Stimulated activated CD8-positive, alpha-beta memory T cell treated with anti-CD3 and anti-CD28 coated beads, Interleukin-2, amount 100 ng/mL, for 48 hours (primary cell): ENCODE measurements at regions not wholly inside any gene's neighbourhood (a gene's known extent, or its start where the extent isn't known, plus 50 kb on each side); places are given as distances from the start of the nearest gene placed in this dataset.

Experiments used
- DNase-seq, 2 donors: peaks; one replicate each; pipeline ENCODE4 v3.0.0-alpha.2; 2020; ENCODE audit warnings: low read depth in 2 of 2

DNA sequence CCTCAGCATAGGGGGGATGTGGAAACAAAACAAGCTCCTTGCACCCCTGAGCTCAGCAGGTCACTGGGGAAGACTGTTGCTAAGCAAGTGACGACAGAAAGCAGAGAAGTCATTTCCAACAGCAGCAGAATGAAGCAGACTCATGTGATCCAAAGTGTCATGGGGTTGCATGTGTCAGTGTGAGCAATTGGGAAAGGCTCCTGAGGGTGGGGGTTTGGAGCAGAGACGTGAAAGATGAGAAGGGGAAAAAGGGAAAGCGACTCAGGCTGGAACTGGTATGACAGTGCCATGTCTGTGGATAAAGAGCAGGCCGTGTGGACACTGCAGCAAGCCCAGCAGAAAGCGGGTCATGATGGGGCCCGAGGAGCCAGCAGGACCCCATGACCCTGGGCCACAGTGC, 363.9 kb downstream of the PREX1 start:
- DNase-seq: no peak

DNA sequence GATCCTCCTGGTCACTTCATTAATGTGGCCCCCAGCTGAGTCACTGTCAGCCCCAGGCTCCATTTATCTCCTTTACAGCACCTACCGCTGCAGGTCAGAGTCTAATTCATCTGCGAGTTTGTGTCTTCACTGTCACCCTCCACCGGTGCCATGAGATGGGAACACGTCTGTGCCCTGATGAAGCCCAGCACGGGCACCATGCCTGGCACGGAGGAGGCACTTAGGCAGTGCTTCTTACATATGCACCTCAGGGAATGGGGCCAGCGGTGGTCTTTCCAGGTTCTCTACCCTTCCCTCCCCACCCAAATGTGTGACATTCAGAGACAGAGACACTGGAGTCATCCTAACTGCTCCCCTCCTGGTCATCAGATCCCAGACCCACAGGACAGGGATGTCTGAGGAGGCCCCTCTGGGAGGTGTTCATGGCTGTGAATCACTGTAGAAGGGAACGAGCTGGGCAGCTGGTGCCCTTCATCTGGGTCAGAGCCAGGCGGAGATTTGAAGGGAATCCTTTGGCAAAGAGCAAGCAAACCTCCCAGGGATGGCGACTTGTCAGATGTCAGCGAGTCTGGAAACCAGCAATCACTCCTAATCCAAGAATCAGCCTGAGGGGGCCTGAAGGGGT, 364.6 kb downstream of the PREX1 start:
- no peak for DNase-seq

DNA sequence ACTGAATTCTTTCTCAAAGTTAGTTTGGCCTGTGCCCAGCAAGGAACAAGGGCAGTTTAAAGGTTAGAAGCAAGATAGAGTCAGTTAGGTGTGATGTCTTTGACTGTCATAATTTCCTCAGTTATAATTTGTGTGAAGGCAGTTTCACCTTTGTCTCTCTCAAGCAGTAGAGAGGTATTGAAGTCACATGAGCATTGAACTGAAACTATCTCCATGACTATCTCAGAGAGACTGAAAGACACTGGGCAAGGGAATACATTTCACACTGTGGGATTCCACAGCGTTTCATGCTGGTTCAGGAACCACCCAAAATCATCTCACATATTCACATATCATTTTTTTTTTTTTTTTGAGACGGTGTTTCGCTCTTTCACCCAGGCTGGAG, 366.1 kb downstream of the PREX1 start:
- no peak for DNase-seq

DNA sequence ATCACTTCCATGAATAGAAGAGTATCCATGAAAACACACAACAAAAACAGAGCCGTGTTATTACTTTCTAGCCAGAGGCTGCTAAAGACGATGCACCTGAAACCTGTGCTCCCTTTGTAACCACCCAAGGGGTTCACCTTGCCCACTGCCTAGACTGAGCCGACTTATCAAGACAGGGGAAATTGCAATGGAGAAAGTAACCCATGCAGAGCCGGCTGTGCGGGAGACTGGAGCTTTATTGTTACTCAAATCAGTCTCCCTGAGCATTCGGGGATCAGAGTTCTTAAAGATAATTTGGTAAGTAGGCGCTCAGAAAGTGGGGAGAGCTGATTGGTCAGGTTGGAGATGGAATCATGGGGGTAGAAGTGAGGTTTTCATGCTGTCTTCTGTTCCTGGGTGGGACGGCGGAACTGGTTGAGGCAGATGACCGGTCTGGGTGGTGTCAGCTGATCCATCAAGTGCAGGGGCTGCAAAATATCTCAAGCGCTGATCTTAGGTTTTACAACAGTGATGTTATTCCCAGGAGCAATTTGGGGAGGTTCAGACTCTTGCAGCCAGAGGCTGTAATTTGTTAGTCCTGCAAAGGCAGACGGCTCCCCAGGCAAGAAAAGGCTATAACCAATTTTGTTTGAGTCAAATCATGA, 366.6 kb downstream of the PREX1 start:
- DNase-seq: no peak

DNA sequence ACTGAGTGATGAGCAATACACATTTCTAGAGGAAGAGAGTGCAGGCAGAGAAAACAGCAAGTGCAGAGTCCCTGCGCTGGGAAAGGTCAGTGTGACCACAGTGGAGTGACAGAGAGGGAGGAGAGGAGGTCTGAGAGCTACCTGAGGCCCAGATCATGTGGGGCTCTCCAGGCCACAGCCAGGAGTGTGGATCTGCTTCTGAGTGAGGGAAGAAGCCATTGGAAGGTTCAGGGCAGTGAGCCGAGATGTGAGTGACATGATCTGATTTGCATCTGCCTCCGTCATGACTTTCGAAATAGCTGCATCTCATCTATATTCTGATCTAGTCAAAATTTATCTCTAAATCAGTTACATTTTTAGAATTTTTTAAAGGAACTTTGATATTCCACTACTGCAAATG, 367.1 kb downstream of the PREX1 start:
- no peak for DNase-seq

DNA sequence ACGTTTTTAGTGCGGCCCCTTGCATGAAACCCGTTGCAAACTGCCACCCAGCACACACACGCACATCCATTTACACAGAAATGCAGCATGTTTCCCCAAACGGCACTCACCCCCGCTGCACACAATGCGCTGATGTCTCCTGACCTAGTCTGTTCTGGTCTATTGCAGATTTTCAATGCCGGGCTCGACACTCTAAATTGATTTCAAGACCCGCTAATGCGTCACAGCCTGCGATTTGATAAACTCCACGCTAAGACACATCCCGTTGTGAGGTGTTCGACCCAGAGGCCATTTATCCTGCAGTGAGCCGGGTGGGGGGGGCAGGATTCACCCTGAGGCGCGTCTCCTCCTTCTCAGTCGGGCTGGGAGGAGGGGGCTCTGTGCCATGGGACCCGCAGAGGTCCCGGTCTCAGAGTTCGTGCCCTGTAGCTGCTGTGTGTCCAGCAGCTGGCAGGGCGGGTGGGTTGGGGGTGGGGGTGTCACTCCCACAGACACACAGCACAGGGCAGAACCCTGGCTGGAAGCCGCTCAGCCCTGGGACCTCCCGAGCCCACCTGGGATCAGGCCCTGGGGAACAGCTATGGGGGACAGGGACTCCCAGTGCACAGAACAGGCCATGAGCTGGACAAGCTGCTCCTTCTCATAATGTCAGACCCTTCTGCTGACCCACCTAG, 367.9 kb downstream of the PREX1 start:
- no peak for DNase-seq

DNA sequence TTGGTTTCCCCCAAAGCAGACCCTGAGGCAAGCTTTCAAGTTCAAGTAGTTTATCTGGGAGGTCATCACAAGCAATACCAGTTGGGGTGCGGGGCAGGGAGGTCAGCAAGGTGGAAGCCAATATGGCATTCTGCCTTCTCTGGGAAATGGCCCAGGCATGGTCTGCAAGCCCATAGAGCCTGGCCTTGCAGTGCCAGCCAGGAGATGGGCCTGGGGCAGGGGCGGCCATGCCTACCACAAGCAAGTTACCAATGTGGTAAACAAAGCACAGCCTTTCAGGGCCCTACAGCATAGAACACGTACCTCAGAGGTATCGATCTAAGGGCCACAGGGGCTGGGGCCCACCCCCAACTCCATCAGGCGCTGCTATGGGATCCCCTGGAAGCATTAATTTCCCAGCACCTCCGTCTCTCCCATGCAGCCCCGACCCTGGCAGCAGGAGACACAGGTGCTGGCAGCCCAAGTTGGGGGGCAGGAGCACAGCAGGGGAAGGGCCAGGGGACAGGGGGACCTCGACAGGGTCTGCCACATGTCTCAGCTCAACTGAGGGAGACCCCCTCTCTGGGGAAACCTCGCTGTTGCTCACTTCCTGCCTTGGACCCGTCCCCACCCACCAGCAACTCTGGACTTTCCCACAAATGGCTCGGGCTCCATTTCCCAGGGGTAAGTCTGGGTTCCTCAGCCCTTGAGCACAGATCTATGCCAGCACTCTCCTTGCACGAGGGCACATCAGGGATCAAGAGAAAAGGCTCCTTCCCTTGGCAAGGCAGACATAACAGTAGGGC, 369.0 kb downstream of the PREX1 start:
- no peak for DNase-seq

DNA sequence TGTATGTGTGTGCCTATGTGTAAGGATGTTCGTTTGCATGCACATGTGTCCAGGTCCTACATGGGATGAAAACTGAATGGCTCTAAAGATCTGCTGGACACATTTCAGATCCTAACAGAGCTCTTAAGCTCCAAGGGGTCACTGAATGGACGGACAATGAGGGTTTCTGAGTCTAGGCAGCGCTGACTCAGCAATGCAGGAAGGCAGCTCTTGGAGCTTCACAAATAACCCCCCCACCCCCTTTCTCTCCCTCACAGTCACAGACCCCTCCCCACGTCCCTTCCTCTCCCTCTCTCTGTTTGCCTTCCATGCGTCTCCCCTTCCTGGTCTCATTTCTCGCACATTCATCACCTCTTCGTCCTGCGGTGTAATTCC, 369.8 kb downstream of the PREX1 start:
- DNase-seq: no peak

DNA sequence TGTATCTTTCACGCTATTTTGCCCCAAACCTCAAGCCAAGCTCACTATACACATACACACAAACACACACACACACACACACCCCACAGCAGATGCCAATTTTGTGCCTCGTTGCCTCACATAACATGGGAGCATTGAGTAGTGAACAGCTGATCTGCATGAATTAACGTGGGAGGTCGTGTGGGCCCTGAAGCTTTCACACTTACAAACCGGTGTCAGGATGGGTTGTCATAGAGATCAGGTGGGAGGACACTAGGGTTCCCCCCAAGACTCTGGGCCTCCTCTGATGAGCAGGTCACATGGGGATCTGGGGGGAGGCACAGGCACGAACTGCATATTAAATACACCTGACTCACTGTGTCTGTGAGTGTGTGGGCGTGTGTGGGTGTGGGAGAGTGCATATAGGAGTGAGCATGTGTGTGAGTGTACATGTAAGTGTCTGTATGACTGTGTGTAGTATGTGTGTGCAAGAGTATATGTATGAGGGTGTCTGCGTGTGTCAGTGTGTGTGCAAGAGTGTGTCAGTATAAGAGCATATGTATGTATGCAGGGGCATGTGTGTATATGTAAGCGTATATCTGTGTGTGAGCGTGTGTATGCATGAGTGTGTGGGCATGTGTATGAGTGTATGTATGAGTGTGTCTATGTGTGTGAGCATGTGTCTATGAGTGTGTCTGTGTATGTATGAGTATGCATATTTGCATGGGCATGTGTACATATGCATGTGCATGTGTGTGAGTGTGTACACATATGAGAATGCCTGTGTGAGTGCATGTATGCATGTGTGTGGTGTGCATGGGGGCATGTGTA, 370.4 kb downstream of the PREX1 start:
- DNase-seq: no peak

DNA sequence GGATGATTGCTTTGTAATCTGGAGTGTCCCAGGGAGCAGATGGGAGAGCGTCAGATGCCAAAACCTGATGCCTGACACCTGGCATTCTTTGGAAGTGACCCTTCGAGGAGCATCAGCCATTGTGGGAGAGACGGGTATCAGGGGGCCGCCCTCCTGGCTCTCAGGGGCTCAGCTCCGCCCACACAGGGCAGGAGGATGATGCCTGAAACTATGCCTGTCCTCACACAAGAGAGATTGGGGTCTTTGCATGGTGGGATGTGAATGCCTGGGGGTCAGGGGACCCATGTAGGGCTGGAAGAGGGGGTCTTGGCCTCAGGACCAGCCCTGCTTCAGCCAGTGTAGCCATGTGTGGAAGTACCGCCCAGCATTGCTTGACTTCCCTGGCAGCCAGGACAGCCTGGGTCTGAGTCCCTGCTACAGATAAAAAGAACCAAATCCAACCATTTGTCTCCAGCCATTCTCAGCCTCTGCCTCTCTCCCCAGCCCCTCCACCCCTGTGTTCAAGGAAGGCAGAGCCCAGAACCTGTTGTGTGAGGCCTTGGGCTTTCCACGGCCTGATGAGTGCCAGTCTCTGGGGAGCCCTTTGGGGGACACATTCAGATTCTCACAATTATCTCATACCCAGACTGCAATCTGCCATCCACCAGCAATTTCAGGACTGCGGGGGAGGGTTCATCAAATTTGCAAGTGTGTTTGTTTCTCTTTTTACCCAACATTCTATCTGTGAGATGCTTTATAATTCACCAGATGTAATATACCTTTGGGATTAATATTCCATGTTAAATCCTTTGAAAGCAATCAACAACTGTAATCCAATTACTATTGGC, 371.2 kb downstream of the PREX1 start:
- no peak for DNase-seq

DNA sequence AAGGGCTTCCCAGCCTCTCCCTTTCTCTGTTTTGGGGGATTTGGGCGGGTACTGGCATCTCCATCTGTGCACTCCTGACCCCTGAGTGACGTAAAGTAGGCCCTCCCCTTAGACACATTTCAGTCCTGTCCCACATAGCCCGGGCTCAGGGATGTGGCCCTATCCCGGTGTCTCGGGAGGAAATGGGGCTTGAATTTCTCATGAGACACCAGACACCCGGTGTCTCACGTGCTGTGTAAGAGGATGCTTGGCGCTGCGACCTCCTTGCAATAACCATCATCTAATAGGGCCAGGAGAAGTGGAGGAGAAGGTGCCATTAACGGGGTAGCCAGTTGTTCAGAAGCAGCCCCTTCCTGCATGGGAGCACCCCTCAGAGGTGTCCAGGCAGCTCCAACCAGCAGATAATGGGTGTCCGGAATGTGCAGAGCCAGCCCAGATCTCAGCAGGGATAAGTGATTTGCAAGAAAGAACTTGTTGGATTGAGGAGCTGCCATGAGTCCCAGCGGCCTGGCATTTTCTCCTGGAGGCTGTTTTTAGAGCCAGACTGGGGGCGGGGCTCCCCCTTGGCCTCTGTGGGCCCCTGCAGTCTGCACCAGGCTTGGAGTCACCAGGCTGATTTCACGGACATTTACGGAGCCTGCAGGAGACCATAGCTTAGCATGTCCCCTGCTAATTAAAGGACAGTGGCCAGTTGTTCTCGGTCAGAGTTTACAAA, 372.0 kb downstream of the PREX1 start:
- DNase-seq: no peak

DNA sequence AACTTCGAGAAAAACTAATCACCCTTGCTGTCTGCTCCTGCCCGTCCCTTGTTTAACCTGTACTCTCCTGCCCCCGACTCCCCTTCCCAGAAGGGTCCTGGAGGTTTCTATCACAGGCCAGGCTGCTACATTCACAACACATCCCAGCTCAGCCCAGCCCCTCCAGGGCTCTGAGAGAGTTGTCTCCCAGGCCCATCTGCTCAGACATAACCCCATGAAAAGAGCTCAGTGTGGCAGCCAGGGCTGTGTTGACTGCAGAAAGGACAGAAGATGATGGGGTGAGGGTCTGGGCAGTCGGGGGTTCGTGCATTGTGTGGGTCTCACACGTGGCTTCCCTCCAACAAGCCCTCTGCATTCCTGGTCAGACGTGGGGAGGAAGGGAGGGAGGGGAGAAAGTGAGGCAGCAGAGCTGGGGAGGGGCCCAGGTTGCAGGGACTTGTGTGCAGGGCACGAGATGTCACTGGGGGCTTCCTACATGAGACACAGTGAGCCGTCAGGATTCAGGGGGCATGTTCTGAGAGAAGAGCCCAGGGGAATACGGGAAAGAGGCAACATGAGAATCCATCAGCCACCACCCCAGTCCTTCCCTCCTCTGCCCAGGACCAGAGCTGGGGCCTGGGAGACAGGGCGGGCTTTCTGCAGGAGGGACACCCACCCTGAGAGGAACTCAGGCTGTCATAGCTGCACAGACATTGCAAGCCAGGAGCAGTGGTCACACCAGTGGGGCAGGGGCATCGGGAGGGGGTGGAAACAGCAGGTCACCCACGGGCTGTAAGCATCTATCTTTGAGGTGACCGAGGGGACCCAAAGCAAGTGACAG, 372.9 kb downstream of the PREX1 start:
- DNase-seq: no peak

DNA sequence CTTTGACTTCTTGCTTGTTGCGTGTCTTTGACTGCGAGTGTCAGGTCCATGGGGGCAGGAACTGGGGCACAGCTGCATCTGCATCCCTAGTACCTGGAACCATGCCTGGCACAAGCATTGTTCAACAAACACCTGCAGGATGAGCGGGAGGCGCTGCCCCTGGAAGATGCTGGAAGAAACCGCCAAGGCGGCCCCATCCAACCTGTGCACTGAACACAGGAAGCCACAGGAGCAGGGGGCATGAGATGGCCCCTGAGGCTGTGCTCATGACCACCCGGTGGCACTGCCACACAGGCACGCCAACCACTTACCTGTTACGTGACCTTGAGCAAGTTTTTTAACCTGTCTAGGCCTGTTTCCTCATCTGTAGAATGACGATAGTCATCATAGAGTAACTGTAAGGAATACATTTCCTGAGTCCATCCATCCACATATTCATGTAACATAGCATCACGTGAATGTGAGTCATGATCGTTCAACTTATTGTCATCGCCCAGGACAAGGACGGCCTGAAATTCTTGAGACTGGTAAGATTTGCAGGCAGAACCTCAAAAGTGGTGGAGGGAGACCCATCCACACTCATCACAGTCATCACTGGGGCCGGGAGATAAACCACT, 374.2 kb downstream of the PREX1 start:
- no peak for DNase-seq

DNA sequence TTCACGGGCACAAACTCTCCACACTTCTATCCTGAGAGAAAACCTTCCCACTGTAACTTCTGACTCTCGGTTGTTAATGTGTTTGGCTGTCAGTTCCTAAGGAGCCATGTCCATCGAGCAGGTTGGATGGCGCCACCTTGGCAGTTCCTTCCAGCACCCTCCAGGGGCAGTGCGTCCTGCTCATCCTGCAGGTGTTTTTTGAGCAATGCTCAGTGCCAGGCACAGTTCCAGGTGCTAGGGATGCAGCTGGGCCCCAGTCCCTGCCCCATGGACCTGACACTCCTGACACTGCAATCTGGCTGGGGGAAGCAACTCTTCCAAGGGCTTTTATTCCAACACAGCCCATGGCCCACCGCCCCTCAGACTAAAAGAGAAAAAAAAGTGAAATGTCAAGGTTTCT, 376.4 kb downstream of the PREX1 start:
- no peak for DNase-seq

DNA sequence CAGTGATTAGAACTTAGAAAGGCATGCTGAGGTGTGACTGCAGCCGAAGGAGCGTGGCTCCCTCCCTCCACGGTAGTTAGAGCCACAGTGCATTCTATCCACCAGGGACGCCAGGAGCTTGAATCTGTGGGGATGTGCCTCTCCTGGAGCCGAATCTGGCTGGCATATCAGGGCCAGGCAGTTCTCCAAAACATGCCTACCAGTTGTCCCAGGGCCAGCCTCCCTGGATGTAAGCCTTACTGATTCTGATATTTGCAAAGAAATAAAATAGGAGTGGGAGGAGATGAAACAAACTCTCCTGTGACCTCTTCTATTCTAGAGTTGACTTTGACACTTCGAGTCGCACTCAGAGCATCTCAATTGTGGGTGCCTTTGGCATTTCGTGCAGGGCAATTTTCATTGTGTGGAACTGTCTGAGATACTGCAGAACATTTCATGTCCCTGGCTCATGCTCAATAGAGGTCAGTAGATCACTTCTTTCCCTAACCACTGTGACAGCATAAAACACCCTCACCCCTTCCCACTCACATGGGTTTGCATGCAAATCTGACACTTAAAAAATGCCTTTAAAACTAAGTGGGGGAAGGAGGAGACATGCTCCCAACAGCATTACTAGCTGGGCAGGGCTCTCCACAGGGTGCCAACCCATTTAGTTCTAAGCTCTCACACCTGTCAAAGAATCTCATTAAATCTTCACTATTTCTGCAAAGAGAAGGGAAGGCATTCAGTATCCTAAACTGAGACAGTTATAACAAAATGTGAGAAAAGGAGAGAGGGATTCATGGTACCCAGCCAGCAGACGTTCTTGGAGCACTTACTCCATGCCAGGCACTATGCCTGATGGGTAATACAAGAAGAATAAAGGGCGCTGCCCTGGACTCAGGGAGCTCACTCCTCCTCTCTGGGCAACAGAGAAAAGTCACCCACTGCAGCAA, 378.9 kb downstream of the PREX1 start:
- DNase-seq: no peak

DNA sequence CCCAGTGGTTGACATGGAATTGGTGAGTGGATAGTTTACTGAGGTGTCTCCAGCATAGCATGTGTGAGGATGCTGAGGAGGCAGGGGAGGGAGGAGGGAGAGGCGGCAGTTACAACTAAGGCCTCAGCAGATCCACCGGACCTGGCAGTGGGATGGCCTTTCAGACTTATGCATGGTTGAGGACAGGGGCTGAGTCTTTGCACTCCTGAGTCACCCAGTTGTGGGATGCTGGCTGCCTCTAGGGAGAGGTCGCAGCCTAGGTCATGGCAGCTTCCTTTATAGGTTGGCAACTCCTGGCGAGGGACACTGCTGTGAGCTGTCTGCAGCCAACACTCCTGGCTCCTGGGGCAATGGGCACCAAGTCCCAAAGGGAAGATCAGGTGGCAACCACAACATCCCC, 380.3 kb downstream of the PREX1 start:
- no peak for DNase-seq

DNA sequence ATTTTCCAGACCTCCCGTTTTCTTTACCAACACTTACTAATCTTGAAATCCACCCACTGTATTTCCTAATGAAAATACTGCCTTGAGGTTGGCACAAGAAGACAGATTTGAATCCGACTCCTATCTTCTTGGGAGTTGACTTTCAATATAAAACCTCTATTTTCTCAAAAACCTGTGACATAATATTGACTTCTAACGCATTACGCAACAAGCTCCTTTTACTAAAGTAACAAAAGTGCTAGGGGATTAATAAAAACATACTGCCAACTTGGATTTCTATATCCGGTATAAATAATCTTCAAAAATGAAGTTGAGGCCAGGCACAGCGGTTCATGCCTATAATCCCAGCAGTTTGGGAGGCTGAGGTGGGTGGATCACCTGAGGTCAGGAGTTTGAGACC, 382.0 kb downstream of the PREX1 start:
- DNase-seq: no peak

DNA sequence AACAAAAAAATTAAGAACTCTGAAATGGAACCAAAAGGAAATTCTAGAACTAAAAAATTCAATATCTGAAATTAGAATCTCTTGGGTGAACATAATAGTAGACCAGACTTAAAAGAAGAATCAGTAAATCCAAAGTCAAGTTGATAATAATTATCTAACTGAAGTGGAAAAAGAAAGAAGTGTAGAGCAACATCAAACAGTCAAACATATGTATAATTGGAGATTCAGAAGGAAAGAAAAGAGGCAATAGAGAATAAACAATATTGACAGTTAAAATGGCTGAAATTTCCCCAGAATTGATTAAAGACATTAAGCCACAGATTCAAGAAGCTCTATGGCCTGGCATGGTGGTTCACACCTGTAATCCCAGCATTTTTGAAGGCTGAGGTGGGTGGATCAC, 383.6 kb downstream of the PREX1 start:
- DNase-seq: no peak
